Astrocyte (in vitro differentiated cells and primary cell): ENCODE measurements at regions not wholly inside any gene's neighbourhood (a gene's known extent, or its start where the extent isn't known, plus 50 kb on each side); places are given as distances from the start of the nearest gene placed in this dataset.

ENCODE experiments used
- EZH2 ChIP-seq: IDR thresholded peaks from 2 replicates; pipeline ENCODE4 v1.6.1; 2012; ENCODE audit warnings: mild to moderate bottlenecking, low read length, inconsistent platforms; ENCODE audit not compliant: insufficient read depth
- TF ChIP-seq, protein P1 (sequence below): IDR thresholded peaks from 2 replicates; pipeline ENCODE4 v1.5.1; 2011; ENCODE audit warnings: low read depth, mild to moderate bottlenecking, inconsistent platforms, low read length, moderate library complexity; ENCODE audit not compliant: insufficient read depth

DNA sequence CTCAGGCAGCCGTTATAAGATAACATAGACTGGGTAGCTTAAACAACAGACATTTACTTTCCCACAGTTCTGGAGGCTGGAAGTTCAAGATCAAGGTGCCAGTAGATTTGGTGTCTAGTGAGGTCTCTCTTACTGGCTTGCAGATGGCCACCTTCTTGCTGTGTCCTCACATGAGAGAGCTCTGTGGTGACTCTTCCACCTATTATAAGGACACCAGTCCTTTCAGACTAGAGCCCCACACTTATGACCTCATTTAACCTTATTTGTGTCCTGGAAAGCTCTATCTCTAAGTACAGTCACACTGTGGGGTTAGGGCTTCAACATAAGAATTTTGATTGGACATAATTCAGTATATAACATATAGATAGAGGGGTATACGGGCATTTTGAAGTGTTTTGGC lies 245.0 kb downstream of the UTRN start:
- no peak for TF ChIP-seq EZH2
- TF ChIP-seq, protein P1, sequence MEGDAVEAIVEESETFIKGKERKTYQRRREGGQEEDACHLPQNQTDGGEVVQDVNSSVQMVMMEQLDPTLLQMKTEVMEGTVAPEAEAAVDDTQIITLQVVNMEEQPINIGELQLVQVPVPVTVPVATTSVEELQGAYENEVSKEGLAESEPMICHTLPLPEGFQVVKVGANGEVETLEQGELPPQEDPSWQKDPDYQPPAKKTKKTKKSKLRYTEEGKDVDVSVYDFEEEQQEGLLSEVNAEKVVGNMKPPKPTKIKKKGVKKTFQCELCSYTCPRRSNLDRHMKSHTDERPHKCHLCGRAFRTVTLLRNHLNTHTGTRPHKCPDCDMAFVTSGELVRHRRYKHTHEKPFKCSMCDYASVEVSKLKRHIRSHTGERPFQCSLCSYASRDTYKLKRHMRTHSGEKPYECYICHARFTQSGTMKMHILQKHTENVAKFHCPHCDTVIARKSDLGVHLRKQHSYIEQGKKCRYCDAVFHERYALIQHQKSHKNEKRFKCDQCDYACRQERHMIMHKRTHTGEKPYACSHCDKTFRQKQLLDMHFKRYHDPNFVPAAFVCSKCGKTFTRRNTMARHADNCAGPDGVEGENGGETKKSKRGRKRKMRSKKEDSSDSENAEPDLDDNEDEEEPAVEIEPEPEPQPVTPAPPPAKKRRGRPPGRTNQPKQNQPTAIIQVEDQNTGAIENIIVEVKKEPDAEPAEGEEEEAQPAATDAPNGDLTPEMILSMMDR, result no peak
